GM21786 (cell line): ENCODE measurements at regions not wholly inside any gene's neighbourhood (a gene's known extent, or its start where the extent isn't known, plus 50 kb on each side); places are given as distances from the start of the nearest gene placed in this dataset.
"Not testable (repeated sequence)": the region's sequence is repeated elsewhere in the genome, so short reads cannot be mapped to it uniquely, and the experiment has no call there.

Experiments used
- ATAC-seq: cut with Tn5 transposase; IDR thresholded peaks from one replicate; pipeline ENCODE4 v1.9.1; 2021; ENCODE audit not compliant: unreplicated experiment

DNA sequence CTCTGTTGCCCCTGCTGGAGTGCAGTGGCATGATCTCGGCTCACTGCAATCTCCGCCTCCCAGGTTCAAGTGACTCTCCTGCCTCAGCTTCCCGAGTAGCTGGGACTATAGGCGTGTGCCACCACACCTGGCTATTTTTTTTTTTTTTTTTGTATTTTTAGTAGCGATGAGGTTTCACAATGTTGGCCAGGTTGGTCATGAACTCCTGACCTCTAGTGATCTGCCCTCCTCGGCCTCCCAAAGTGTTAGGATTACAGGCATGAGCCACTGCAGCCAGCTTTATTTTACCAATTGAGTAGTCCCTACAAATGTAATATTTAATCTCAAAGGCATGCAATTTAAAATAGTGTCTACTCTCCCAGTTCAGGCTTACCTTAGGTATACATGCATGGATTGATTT is 1487.2 kb upstream of the WWC1 start:
- not testable (repeated sequence) for ATAC-seq

DNA sequence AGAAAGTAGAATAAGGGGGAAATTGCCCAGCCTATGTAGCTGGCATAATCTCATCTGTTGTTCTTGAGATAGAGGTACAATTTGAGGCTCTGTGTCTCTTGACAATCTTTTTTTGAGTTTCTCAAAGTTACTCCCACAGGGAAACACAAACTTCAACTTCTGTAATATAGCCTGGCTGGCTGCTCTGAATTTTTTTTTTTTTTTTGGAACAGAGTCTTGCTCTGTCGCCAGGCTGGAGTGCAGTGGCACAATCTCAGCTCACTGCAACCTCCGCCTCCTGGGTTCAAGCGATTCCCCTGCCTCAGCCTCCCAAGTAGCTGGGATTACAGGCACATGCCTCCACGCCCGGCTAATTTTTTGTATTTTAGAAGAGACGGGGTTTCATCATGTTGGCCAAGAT is 1486.8 kb upstream of the WWC1 start:
- ATAC-seq, result not testable (repeated sequence)

GRCh38 chr5:166810093-166810658 is 1481.3 kb upstream of the WWC1 start:
- not testable (repeated sequence) for ATAC-seq

DNA sequence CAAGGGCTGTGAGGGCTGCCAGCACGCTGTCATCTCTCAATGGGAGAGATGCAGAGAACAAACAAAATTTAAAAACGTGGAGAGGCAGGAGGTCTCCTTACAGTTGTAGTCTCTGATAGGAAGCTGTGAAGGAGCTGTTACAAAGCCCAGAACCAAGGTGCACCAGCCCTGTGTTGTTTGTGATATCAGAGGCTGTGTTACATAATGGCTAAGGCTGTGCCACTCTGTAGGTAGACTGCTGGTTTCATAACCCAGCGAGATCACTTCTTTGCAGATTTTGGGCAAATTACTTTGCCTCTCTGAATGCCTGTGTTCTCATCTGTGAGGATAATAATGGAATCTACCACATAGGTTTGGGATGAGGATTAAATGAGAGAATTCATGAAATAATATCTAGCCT is 1480.7 kb upstream of the WWC1 start:
- no peak for ATAC-seq

- no peak for ATAC-seq
These were observed 1468.1 kb upstream of the WWC1 start for GRCh38 chr5:166823360-166823759.

DNA sequence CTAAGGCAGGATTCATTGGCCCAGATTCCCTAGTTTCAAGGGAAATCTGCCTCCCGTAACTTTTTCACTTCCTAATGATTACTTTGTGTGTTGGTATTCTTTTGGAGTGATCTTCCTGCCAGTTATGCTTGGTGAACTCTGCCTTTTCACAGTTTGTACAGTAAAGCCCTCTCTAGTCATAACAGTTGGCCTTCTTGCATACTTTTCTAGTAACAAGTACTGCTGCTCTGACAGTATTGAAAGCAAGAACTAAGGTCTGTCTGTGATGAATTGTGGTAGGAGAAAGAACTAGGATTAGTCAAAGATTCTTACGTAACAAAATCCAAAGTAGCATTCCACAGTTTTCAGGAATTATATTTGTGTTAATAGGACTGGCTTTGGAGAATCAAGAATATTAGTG is 1457.2 kb upstream of the WWC1 start:
- no peak for ATAC-seq

GRCh38 chr5:166845044-166845443 is 1446.4 kb upstream of the WWC1 start:
- ATAC-seq, result no peak

GRCh38 chr5:166856791-166857190 is 1434.7 kb upstream of the WWC1 start:
- no peak for ATAC-seq

- ATAC-seq, result no peak
These were observed 1431.0 kb upstream of the WWC1 start for GRCh38 chr5:166860426-166860825.

DNA sequence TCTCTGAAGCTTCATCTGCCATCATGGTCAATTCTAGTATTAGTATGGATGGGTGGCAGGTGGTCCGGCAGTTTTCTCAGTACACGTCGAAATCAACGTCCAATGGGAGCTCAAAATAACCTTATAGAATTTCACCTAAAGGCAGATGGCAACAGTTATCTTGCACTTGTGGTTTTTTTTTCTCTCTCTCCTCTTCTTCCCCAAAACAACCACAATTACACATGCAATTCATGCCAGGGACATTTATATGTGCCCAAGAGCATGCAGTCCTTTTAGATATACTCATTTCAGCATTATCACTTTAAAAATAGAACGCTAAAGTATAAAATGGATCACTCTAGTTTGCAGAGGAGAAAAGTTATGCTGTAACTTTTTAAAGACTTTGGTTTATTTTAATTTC is 1428.9 kb upstream of the WWC1 start:
- no peak for ATAC-seq

DNA sequence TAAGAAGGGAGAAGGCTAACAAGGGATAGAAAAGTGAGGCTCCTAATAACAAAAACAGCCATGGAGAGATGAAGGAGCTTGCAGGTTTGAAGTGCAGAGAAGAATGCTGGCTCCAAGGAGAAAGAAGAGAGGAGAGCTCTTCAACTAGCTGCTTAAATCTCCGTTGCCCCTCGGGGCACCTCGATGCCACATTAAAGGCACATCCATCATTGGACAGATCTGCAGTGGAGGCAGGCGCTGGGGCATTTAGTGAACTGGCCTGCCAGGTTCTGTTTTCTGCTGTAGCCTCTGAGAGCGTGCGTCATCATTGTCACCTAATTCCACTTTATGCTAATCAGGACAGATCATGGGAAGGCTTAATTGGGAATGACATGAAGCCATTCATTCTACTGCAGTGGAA is 1426.2 kb upstream of the WWC1 start:
- ATAC-seq, result no peak

DNA sequence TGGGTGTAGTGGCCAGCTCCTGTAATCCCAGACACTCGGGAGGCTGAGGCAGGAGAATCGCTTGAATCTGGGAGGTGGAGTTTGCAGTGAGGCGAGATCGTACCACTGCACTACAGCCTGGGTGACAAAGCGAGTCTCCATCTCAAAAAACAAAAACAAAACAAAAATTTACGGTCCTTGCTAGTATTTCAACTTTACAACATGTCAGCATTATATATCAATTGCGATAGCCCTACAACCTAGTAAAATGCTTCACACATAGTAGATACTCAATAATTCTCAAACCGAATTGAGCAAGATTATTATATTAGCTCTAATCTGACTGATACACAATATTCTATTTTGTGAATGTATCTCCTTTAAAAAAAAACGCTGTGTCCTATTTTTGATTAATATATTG is 1411.0 kb upstream of the WWC1 start:
- no peak for ATAC-seq

- no peak for ATAC-seq
These were observed 1409.6 kb upstream of the WWC1 start for GRCh38 chr5:166881802-166882201.

- no peak for ATAC-seq
These were observed 1408.4 kb upstream of the WWC1 start for GRCh38 chr5:166883016-166883415.

- no peak for ATAC-seq
These were observed 1393.3 kb upstream of the WWC1 start for GRCh38 chr5:166898166-166898565.

DNA sequence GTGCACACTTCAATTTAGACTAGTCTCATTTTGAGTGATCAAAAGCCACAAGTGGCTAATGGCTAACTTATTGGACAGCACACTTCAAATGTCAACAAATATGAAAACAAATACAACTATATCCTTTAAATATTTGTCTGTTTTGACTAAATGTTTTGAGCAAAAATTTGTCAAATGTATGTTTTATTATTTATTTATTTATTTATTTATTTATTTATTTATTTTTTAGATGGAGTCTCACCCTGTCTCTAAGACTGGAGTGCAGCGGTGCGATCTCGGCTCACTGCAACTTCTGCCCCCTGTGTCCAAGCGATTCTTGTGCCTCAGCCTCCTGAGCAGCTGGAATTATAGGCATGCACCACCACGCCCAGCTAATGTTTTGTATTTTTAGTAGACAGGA is 1392.1 kb upstream of the WWC1 start:
- ATAC-seq, result no peak

- ATAC-seq, result no peak
These were observed 1386.9 kb upstream of the WWC1 start for GRCh38 chr5:166904571-166904970.

- ATAC-seq, result no peak
These were observed 1384.3 kb upstream of the WWC1 start for GRCh38 chr5:166906991-166907713.

DNA sequence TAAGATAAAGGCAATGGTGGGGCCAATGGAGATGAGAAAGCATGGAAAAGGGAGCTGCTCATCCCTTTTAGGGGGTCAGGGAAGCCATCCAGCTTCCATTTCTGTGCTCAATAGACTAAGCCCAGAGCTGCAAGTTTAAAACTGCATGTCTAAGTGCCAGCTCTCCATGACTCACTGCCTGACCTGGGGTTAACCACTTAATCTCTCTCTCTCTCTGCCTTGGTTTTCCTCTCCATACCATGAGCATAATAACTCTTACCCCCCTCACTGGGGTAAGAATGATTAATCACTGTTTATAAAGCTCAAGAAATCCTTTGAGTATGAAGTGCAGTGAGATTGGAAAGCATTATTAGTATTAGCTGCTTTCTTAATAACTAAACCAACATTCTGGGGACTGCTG is 1382.4 kb upstream of the WWC1 start:
- no peak for ATAC-seq

DNA sequence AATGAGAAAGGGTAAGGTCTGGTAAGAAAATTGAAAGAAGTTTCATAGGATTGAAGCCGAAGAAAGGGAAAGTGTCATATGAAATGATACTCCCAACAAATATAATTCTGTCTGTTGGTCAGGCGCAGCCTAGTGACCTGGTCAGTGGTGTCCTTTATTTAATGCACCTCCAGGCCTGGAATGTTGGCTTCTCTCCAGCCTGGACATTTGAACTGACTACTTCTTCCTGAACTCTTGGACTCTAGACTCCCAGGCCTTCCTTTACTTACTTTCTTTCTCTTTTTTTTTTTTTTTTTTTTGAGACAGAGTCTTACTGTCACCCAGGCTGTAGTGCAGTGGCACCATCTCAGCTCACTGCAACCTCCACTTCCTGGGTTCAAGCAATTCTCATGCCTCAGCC is 1381.5 kb upstream of the WWC1 start:
- no peak for ATAC-seq

- ATAC-seq, result no peak
These were observed 1380.5 kb upstream of the WWC1 start for GRCh38 chr5:166910995-166911394.

DNA sequence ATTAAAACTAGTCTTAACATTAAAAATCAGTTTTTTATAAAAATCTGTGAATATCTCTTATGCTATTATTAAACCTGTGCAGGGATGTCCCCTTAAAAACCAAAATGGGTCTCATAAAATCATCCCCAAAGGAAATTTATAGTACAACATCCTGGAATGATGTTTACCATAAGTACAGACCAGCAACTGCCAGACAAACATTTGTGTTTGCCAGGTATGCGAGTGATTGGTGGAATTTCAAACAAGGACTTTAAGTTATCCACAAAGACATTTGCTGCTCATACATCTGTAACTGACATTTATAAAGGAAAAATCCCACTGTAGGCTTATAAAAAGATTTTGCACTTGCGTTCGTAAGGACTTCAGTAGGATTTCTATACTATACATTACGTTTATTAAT is 1375.4 kb upstream of the WWC1 start:
- ATAC-seq, result no peak

- no peak for ATAC-seq
These were observed 1365.3 kb upstream of the WWC1 start for GRCh38 chr5:166926138-166926537.
